Uterus (tissue), 3 donors: ENCODE measurements at regions not wholly inside any gene's neighbourhood (a gene's known extent, or its start where the extent isn't known, plus 50 kb on each side); places are given as distances from the start of the nearest gene placed in this dataset.

Source experiments
- DNase-seq, 2 donors: peaks; one replicate each; pipeline ENCODE4 v3.0.0-alpha.2; 2019 to 2020
- H3K27ac ChIP-seq, 2 donors: fragments of 200-600 bp; sonication (generic); 1 replicate in 1 of 2; 2 replicates in 1 of 2; pipeline ENCODE4 v1.5.1; 2016 to 2018
- H3K27me3 ChIP-seq, 2 donors: fragments of 200-600 bp; sonication (generic); one replicate each; pipeline ENCODE4 v1.5.1; 2018 to 2019; ENCODE audit warnings: control low read depth in 1 of 2
- H3K36me3 ChIP-seq, 2 donors: fragments of 200-600 bp; sonication (generic); one replicate each; pipeline ENCODE4 v1.5.1; 2019; ENCODE audit warnings: control low read depth in 1 of 2
- H3K4me1 ChIP-seq, 2 donors: fragments of 200-600 bp; sonication (generic); one replicate each; pipeline ENCODE4 v1.5.1; 2018 to 2019; ENCODE audit warnings: control low read depth in 1 of 2
- H3K4me3 ChIP-seq, 2 donors: fragments of 200-600 bp; sonication (generic); 1 replicate in 1 of 2; 2 replicates in 1 of 2; pipeline ENCODE4 v1.5.1; 2018 to 2019; ENCODE audit warnings: mild to moderate bottlenecking in 1 of 2
- H3K9me3 ChIP-seq, 2 donors: fragments of 200-600 bp; sonication (generic); one replicate each; pipeline ENCODE4 v1.5.1; 2019; ENCODE audit warnings: control low read depth in 1 of 2
- POLR2A ChIP-seq, 2 donors: fragments of 450-650 bp; IDR thresholded peaks; one replicate each; pipeline ENCODE4 v1.6.1; 2016; ENCODE audit warnings: antibody characterized with exemption in 2 of 2, mild to moderate bottlenecking in 1 of 2, moderate library complexity in 1 of 2
- intact Hi-C: fragments of 100-400 bp; cut with DNase I; formaldehyde crosslinking; loops from one replicate; pipeline ENCODE4 v1.15.1; 2023; ENCODE audit warnings: low total_unique reads
- TF ChIP-seq, protein P1 (sequence below), 4 experiments: fragments of 200-600 bp in 2 of 4; fragments of 450-650 bp in 2 of 4; sonication (generic) in 2 of 4; IDR thresholded peaks; one replicate each; pipeline ENCODE4 v1.5.1; 2016 to 2019; ENCODE audit warnings: antibody characterized with exemption in 4 of 4, mild to moderate bottlenecking in 2 of 4, moderate library complexity in 1 of 4
- donor health status: DM: yes; HTN: yes; CAD: no.

DNA sequence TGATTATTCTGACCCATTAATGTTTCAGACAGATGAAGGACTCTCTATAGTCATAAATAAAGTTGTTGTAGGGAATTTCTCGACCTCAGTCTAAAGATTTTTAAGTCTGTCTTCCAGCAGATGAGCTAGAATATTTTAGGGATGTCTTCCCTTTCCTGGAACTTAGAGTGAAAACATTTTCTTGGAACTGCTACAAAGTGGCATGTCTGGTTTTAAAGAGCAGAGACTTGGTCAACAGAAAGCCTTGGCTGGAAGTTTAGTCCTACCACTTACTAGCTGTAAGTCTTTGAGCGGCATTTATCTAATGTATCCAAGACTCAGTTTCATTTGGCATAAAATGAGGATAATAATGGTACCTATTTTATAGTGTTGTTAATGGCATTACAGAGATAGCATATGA is 120.0 kb upstream of the TGFBR2 start:
- peak overlapping the region; percentile 16 to 40 for H3K27ac ChIP-seq
- no peaks in the 10 kb centered on the region for H3K36me3 ChIP-seq

DNA sequence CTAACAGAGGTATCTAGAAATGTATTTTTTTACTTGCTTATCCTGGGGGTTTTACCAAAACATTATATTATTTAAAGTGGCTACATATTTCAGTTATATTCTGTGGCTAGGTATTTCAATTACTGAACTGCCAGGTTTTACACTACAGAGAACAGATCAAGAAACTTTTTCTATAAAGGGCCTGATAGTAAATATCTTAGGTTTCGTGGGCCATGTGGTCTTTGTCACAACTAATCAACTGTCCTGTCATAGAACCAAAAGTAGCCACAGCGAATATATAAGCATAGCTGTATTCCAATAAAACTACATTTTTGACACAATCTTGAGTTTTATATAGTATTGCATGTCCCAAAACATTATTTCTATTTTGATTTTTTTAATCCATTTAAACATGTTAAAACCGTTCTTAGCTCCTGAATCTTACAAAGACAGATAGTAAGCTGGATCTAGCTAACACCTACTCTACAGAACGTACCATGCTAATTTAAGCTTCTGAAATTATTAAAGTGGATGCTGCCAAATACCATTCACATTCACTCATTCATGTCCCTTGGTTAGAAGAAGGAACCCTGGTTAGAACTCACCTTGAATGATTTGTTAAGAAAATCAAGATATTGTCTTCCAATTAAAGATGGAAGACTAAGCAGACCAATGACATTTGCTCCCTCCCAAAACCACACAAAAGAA is 118.2 kb upstream of the TGFBR2 start:
- Histone ChIP-seq H3K27ac (no peak overlapping the region), H3K36me3 (no peaks in the 10 kb centered on the region), H3K4me1 (peaks cover 0 to 5% of the 10 kb centered on the region in 2 donors), H3K4me3 (no peak overlapping the region), H3K27me3 (no peaks in the 10 kb centered on the region), H3K9me3 (no peaks in the 10 kb centered on the region)
- DNase-seq = no peak
- TF ChIP-seq, protein P1, sequence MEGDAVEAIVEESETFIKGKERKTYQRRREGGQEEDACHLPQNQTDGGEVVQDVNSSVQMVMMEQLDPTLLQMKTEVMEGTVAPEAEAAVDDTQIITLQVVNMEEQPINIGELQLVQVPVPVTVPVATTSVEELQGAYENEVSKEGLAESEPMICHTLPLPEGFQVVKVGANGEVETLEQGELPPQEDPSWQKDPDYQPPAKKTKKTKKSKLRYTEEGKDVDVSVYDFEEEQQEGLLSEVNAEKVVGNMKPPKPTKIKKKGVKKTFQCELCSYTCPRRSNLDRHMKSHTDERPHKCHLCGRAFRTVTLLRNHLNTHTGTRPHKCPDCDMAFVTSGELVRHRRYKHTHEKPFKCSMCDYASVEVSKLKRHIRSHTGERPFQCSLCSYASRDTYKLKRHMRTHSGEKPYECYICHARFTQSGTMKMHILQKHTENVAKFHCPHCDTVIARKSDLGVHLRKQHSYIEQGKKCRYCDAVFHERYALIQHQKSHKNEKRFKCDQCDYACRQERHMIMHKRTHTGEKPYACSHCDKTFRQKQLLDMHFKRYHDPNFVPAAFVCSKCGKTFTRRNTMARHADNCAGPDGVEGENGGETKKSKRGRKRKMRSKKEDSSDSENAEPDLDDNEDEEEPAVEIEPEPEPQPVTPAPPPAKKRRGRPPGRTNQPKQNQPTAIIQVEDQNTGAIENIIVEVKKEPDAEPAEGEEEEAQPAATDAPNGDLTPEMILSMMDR (IDR thresholded peaks at IDR 0.05) = no peak
- no peak for TF ChIP-seq POLR2A (IDR thresholded peaks at IDR 0.05)
- intact Hi-C loops = no loop called here

More for the DNA sequence above, 120.0 kb upstream of the TGFBR2 start:
- Histone ChIP-seq H3K4me1 (no peaks in the 10 kb centered on the region), H3K9me3 (no peaks in the 10 kb centered on the region), H3K4me3 (no peak overlapping the region), H3K27me3 (no peaks in the 10 kb centered on the region)
- TF ChIP-seq, protein P1 (IDR thresholded peaks at IDR 0.05) = no peak
- TF ChIP-seq POLR2A (IDR thresholded peaks at IDR 0.05) = no peak
- intact Hi-C loops = no loop called here
- DNase-seq = no peak

DNA sequence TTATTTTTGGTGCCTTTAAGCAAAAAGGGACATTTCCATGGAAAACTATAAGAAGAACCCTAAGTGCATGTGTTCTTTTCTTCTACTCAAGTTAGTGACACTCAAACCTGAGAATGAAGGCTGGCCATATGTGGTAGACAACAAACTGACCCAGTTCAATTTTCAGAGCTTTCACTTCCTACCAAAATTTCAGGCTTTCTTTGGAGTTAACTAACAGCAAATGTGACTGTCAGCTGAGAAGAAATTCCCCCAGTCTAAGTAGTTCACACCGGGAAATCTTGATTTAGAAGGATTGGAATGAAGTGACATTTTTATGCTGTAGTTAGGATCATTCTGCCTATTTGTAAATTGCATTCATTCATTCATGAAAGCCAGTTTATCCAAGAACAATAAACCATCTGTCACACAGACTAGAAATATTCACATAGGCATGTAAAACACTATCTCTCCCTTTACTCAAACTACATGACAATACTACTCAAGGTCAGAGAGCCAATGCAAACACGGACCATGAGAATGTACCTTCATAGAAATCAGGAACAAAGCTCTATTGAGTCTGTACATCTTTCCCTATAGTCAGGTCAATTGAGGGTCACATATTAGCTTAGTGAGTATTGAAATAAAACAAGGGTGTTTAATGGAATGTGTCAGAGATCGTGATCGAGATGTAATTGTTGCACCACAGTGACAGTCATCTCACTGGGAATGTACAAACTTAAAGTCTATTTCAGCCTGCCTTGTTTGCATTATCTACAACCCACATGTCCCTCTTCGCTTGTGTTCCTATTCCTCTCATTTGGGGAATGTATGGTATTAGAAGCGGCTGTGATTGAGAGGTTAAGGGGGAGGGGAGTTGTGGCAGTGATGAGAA is 113.8 kb upstream of the TGFBR2 start:
- no peak for DNase-seq
- Histone ChIP-seq H3K27ac (peak overlapping the region; percentile 91 to 95), H3K4me3 (no peak overlapping the region), H3K36me3 (no peaks in the 10 kb centered on the region), H3K4me1 (peaks cover 0 to 17% of the 10 kb centered on the region in 2 donors), H3K9me3 (no peaks in the 10 kb centered on the region), H3K27me3 (no peaks in the 10 kb centered on the region)
- intact Hi-C loops = no loop called here
- TF ChIP-seq, protein P1 (IDR thresholded peaks at IDR 0.05) = no peak
- TF ChIP-seq POLR2A (IDR thresholded peaks at IDR 0.05) = no peak

DNA sequence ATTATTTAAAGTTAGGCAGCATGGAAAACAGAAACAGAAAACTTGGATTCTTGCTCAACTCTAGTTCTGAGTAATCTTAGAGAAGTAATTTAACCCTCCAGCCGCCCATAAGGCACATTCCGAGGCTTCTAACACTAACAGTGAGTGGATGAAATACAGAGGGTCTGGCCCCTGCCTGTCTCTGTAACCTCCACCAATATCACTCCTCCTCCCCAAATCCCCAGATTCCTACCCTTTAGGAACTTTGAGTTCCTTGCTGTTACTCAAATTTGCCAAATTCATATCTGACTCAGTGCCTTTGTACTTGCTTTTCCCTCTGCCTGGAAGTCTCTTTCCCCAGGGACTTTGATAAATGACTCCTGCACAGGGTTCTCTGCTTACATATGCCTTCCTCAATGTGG is 112.5 kb upstream of the TGFBR2 start:
- no peak for TF ChIP-seq POLR2A (IDR thresholded peaks at IDR 0.05)
- peak; percentile 49 to 66 for DNase-seq
- Histone ChIP-seq H3K4me1 (peaks cover 0 to 17% of the 10 kb centered on the region in 2 donors), H3K4me3 (no peak overlapping the region), H3K36me3 (no peaks in the 10 kb centered on the region), H3K27me3 (no peaks in the 10 kb centered on the region), H3K27ac (peak overlapping the region; percentile 91 to 95), H3K9me3 (no peaks in the 10 kb centered on the region)
- intact Hi-C loops = no loop called here

DNA sequence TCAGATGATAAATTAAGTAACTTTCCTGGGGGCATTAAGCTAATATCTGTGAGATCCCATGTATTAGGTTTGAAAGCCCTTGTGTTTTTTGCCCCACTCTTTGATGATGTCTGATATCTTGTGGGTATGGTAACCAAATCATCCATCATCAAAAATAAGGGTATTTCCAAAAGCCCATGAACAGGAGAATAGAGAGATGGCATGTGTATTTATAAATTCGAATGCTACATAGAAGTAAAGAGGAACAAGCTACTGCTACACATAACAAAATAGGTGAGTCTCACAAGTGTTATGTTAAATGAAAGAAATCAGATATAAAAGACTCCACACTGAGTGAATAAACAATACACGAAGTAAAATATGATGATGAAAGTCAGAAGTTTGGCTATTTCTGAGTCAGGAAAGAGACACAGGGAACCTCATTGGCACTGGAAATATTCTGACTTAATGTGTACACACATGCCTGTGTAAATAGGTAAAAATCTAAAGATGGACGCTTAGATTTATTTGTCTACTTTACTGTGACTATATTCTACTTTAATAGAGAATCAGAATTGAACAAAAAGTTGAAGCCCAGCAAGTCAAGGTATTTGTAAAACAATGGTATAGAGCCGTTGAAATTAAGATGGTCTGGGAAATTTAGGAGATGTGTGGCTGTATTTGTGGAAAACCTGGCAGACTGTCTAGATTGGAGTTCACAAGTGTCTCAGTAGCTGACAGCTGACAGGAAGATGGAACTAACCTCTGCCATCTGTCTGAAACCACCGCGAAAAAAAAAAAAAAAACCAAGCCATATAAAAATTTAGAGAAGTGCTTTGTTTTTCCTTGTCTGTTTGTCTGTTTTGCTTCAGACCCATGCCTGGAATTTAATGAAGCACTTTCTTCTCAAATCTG is 111.0 kb upstream of the TGFBR2 start:
- Histone ChIP-seq H3K4me3 (peak overlapping the region in 1 of 2 donors; percentile 2), H3K4me1 (peaks cover 0 to 17% of the 10 kb centered on the region in 2 donors), H3K27me3 (no peaks in the 10 kb centered on the region), H3K36me3 (no peaks in the 10 kb centered on the region), H3K9me3 (no peaks in the 10 kb centered on the region), H3K27ac (peak overlapping the region; percentile 91 to 95)
- DNase-seq = no peak
- intact Hi-C loops = no loop called here
- TF ChIP-seq, protein P1 (IDR thresholded peaks at IDR 0.05) = no peak
- TF ChIP-seq POLR2A (IDR thresholded peaks at IDR 0.05) = no peak
